Ascending aorta (tissue), 2 donors: ENCODE measurements at regions not wholly inside any gene's neighbourhood (a gene's known extent, or its start where the extent isn't known, plus 50 kb on each side); places are given as distances from the start of the nearest gene placed in this dataset.

Experiments
- DNase-seq, 2 donors: peaks; one replicate each; pipeline ENCODE4 v3.0.0-alpha.2; 2019; ENCODE audit warnings: low spot score in 2 of 2
- H3K27ac ChIP-seq, 2 donors: fragments of 200-600 bp; sonication (generic); one replicate each; pipeline ENCODE4 v1.5.1; 2016 to 2017; ENCODE audit warnings: mild to moderate bottlenecking in 1 of 2
- H3K27me3 ChIP-seq: fragments of 200-600 bp; sonication (generic); one replicate; pipeline ENCODE4 v1.5.1; 2017
- H3K36me3 ChIP-seq, 2 donors: fragments of 200-600 bp; sonication (generic); one replicate each; pipeline ENCODE4 v1.5.1; 2016
- H3K4me1 ChIP-seq, 2 donors: fragments of 200-600 bp; sonication (generic); one replicate each; pipeline ENCODE4 v1.5.1; 2016 to 2017; ENCODE audit warnings: mild to moderate bottlenecking in 1 of 2
- H3K4me3 ChIP-seq, 2 donors: fragments of 200-600 bp; sonication (generic); one replicate each; pipeline ENCODE4 v1.5.1; 2016 to 2017; ENCODE audit warnings: mild to moderate bottlenecking in 1 of 2
- H3K9me3 ChIP-seq, 2 donors: fragments of 200-600 bp; sonication (generic); one replicate each; pipeline ENCODE4 v1.5.1; 2016
- intact Hi-C: fragments of 100-400 bp; cut with DNase I; formaldehyde crosslinking; loops from one replicate; pipeline ENCODE4 v1.15.1; 2023
- TF ChIP-seq, protein P1 (sequence below), 3 experiments: fragments of 200-600 bp in 2 of 3; fragments of 450-650 bp in 1 of 3; sonication (generic) in 2 of 3; IDR thresholded peaks; one replicate each; pipeline ENCODE4 v1.5.1; 2016 to 2019; ENCODE audit warnings: antibody characterized with exemption in 3 of 3, mild to moderate bottlenecking in 1 of 3, moderate library complexity in 1 of 3

GRCh38 chr9:115640887-115641286 lies 512.7 kb upstream of the PAPPA start:
- no peak overlapping the region for H3K4me3 ChIP-seq
- H3K27me3 ChIP-seq = no peaks in the 10 kb centered on the region
- H3K36me3 ChIP-seq = no peaks in the 10 kb centered on the region
- H3K27ac ChIP-seq = no peak overlapping the region
- TF ChIP-seq, protein P1, sequence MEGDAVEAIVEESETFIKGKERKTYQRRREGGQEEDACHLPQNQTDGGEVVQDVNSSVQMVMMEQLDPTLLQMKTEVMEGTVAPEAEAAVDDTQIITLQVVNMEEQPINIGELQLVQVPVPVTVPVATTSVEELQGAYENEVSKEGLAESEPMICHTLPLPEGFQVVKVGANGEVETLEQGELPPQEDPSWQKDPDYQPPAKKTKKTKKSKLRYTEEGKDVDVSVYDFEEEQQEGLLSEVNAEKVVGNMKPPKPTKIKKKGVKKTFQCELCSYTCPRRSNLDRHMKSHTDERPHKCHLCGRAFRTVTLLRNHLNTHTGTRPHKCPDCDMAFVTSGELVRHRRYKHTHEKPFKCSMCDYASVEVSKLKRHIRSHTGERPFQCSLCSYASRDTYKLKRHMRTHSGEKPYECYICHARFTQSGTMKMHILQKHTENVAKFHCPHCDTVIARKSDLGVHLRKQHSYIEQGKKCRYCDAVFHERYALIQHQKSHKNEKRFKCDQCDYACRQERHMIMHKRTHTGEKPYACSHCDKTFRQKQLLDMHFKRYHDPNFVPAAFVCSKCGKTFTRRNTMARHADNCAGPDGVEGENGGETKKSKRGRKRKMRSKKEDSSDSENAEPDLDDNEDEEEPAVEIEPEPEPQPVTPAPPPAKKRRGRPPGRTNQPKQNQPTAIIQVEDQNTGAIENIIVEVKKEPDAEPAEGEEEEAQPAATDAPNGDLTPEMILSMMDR (IDR thresholded peaks at IDR 0.05) = no peak
- intact Hi-C loops = no loop called here
- H3K9me3 ChIP-seq = no peaks in the 10 kb centered on the region
- H3K4me1 ChIP-seq = peaks cover 0 to 3% of the 10 kb centered on the region in 2 donors
- DNase-seq = no peak

- Histone ChIP-seq H3K36me3 (no peaks in the 10 kb centered on the region), H3K4me1 (peaks cover 0 to 3% of the 10 kb centered on the region in 2 donors), H3K27me3 (no peaks in the 10 kb centered on the region), H3K4me3 (no peak overlapping the region), H3K9me3 (no peaks in the 10 kb centered on the region), H3K27ac (no peak overlapping the region)
- DNase-seq = no peak
- intact Hi-C loops = no loop called here
- TF ChIP-seq, protein P1 (IDR thresholded peaks at IDR 0.05) = no peak
Observed at GRCh38 chr9:115642285-115642684, 511.3 kb upstream of the PAPPA start.

DNA sequence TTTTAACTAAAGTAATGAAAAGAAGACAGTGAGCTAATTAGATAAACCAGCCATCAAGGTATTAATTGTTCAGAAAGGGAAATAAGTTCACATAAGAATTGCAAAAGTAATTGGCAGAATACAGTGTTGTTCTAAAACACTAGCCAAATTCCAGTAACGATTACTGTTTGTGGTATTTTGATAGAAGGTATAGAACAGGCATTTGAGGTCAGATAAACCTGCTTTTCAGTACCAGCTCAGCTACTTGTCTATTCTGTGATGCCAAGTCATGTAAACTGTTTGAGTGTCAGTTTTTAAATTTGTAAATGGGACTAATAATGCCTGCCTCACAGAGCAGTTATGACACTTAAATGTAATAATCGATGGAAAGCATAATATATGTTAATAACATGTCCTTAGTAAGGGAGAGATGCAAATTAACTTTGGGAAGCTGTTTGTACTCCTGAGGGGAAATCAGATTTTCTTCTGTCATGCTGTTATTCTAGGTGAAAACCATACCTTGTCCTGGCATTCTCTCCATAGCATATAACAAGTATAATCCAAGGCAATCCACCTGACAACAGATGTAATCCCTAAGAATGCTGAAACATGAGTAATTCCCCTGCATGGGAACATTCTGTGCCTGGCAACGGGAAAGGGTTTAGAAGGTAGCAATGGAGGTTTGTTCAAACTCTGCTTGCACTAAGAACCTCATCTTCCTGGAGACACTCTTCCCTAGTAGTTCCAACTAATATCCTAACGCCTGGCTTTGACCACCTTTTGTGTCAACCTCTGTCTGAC lies 509.5 kb upstream of the PAPPA start:
- TF ChIP-seq, protein P1 (IDR thresholded peaks at IDR 0.05) = no peak
- no peaks in the 10 kb centered on the region for H3K9me3 ChIP-seq
- H3K27ac ChIP-seq = no peak overlapping the region
- no peaks in the 10 kb centered on the region for H3K27me3 ChIP-seq
- no peak for DNase-seq
- intact Hi-C loops = no loop called here
- H3K4me1 ChIP-seq = peaks cover 0 to 7% of the 10 kb centered on the region in 2 donors
- no peaks in the 10 kb centered on the region for H3K36me3 ChIP-seq
- no peak overlapping the region for H3K4me3 ChIP-seq

- no peaks in the 10 kb centered on the region for H3K27me3 ChIP-seq
- peaks cover 0 to 22% of the 10 kb centered on the region in 2 donors for H3K4me1 ChIP-seq
- H3K4me3 ChIP-seq = no peak overlapping the region
- TF ChIP-seq, protein P1 (IDR thresholded peaks at IDR 0.05) = no peak
- intact Hi-C loops = loop anchor here (1.0 to 5.0 kb wide), 4 partner anchors 22 to 507 kb away; no protein-coding TSS in a partner anchor
- H3K27ac ChIP-seq = peak overlapping the region; percentile 93 to 94
- DNase-seq = peak; percentile 86 to 97
- no peaks in the 10 kb centered on the region for H3K9me3 ChIP-seq
- H3K36me3 ChIP-seq = no peaks in the 10 kb centered on the region
Observed at GRCh38 chr9:115649991-115650472, 503.6 kb upstream of the PAPPA start.

GRCh38 chr9:115650768-115651167 lies 502.8 kb upstream of the PAPPA start:
- H3K9me3 ChIP-seq = no peaks in the 10 kb centered on the region
- intact Hi-C loops = loop anchor here (1.0 to 5.0 kb wide), 4 partner anchors 22 to 507 kb away; no protein-coding TSS in a partner anchor
- H3K36me3 ChIP-seq = no peaks in the 10 kb centered on the region
- no peak overlapping the region for H3K4me3 ChIP-seq
- peaks cover 0 to 22% of the 10 kb centered on the region in 2 donors for H3K4me1 ChIP-seq
- no peaks in the 10 kb centered on the region for H3K27me3 ChIP-seq
- TF ChIP-seq, protein P1 (IDR thresholded peaks at IDR 0.05) = no peak
- no peak for DNase-seq
- H3K27ac ChIP-seq = peak overlapping the region; percentile 93 to 94
